Stimulated activated CD8-positive, alpha-beta memory T cell treated with anti-CD3 and anti-CD28 coated beads, Interleukin-4, amount 100 ng/mL, for 4 hours (primary cell): ENCODE measurements at regions not wholly inside any gene's neighbourhood (a gene's known extent, or its start where the extent isn't known, plus 50 kb on each side); places are given as distances from the start of the nearest gene placed in this dataset.
"Not testable (repeated sequence)": the region's sequence is repeated elsewhere in the genome, so short reads cannot be mapped to it uniquely, and the experiment has no call there.

Experiments
- DNase-seq, 2 donors: peaks; one replicate each; pipeline ENCODE4 v3.0.0-alpha.2; 2020; ENCODE audit warnings: low read depth in 2 of 2, low spot score in 1 of 2

GRCh38 chr2:120528051-120528692 is 182.2 kb downstream of the INHBB start:
- DNase-seq: no peak

GRCh38 chr2:120528693-120529076 is 182.7 kb downstream of the INHBB start:
- DNase-seq: no peak

GRCh38 chr2:120530781-120531180 is 184.8 kb downstream of the INHBB start:
- DNase-seq: no peak

GRCh38 chr2:120531365-120531764 is 185.4 kb downstream of the INHBB start:
- no peak for DNase-seq

- DNase-seq: no peak
Observed at GRCh38 chr2:120531863-120532600, 186.1 kb downstream of the INHBB start.

GRCh38 chr2:120533625-120534024 is 187.7 kb downstream of the INHBB start:
- DNase-seq: no peak

- DNase-seq: no peak
Observed at GRCh38 chr2:120534457-120534856, 188.5 kb downstream of the INHBB start.

GRCh38 chr2:120535081-120535480 is 189.1 kb downstream of the INHBB start:
- no peak for DNase-seq

GRCh38 chr2:120536141-120536540 is 190.2 kb downstream of the INHBB start:
- DNase-seq: no peak

- no peak for DNase-seq
Observed at GRCh38 chr2:120538691-120539423, 192.9 kb downstream of the INHBB start.

GRCh38 chr2:120539424-120539936 is 193.5 kb downstream of the INHBB start:
- DNase-seq: no peak

- DNase-seq: no peak
Observed at GRCh38 chr2:120539937-120540718, 194.2 kb downstream of the INHBB start.

GRCh38 chr2:120540719-120541552 is 194.7 kb upstream of the GLI2 start:
- DNase-seq: no peak

- no peak for DNase-seq
Observed at GRCh38 chr2:120541553-120541932, 194.1 kb upstream of the GLI2 start.

GRCh38 chr2:120541972-120542670 is 193.5 kb upstream of the GLI2 start:
- DNase-seq: no peak

GRCh38 chr2:120542911-120543527 is 192.6 kb upstream of the GLI2 start:
- no peak for DNase-seq

GRCh38 chr2:120543899-120544298 is 191.8 kb upstream of the GLI2 start:
- DNase-seq: no peak

GRCh38 chr2:120544522-120544921 is 191.1 kb upstream of the GLI2 start:
- DNase-seq: no peak

- DNase-seq: not testable (repeated sequence)
Observed at GRCh38 chr2:120545007-120545406, 190.7 kb upstream of the GLI2 start.
